ENCODE measurements at regions not wholly inside any gene's neighbourhood (a gene's known extent, or its start where the extent isn't known, plus 50 kb on each side); places are given as distances from the start of the nearest gene placed in this dataset.

- TF ChIP-seq, protein P1, sequence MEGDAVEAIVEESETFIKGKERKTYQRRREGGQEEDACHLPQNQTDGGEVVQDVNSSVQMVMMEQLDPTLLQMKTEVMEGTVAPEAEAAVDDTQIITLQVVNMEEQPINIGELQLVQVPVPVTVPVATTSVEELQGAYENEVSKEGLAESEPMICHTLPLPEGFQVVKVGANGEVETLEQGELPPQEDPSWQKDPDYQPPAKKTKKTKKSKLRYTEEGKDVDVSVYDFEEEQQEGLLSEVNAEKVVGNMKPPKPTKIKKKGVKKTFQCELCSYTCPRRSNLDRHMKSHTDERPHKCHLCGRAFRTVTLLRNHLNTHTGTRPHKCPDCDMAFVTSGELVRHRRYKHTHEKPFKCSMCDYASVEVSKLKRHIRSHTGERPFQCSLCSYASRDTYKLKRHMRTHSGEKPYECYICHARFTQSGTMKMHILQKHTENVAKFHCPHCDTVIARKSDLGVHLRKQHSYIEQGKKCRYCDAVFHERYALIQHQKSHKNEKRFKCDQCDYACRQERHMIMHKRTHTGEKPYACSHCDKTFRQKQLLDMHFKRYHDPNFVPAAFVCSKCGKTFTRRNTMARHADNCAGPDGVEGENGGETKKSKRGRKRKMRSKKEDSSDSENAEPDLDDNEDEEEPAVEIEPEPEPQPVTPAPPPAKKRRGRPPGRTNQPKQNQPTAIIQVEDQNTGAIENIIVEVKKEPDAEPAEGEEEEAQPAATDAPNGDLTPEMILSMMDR (IDR thresholded peaks at IDR 0.05) = no peak
- TF ChIP-seq POLR2A (IDR thresholded peaks at IDR 0.05) (no peak), EP300 (IDR thresholded peaks at IDR 0.05) (no peak)
- H3K27ac ChIP-seq = peak overlapping the region in 1 of 2 donors; percentile 76
- WGBS, 3 donors = 65 to 83% (median 82%) methylated on average over 6 of the region's 6 CpGs
- no peaks in the 10 kb centered on the region for H3K36me3 ChIP-seq
- intact Hi-C loops (cut with DNase I) = loop anchor here in 1 of 4 donors (5.0 kb wide), 1 partner anchor 143 kb away; the partner anchor contains the start of gene TENT5A
- H3K4me1 ChIP-seq (ENCODE audit: insufficient read depth) = peaks cover 17% of the 10 kb centered on the region
- H3K9me3 ChIP-seq = no peaks in the 10 kb centered on the region
- peak in 2 of 5 donors; percentile 14 to 37 for DNase-seq
- H3K27me3 ChIP-seq = no peaks in the 10 kb centered on the region
- H3K4me3 ChIP-seq = no peak overlapping the region
These were observed 142.3 kb upstream of the TENT5A start for GRCh38 chr6:81894788-81895271.

DNA sequence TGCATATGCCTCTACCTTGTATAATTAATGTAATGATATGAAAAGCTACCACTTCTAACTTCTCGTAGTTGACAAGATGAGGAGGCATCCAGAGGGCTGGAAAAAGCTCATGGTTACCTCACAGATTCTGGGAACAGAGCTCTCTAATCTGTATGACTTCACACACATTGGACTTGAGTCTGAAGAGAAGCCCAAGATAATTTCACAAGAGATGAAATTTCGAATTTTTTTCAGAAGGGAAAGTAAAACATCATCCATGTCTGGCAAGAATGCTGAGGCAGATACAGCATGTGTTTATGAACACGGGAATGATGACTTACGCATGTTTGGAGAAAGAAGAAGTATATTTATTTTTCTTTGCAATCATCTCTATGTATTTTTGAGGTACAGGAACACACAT lies 141.8 kb upstream of the TENT5A start:
- H3K36me3 ChIP-seq = no peaks in the 10 kb centered on the region
- DNase-seq = peak in 2 of 5 donors; percentile 22 to 67
- peaks cover 17% of the 10 kb centered on the region for H3K4me1 ChIP-seq (ENCODE audit: insufficient read depth)
- H3K4me3 ChIP-seq = no peak overlapping the region
- intact Hi-C loops (cut with DNase I) = loop anchor here in 1 of 4 donors (5.0 kb wide), 1 partner anchor 142 kb away; the partner anchor contains the start of gene TENT5A
- no peaks in the 10 kb centered on the region for H3K9me3 ChIP-seq
- H3K27ac ChIP-seq = peak overlapping the region in 1 of 2 donors; percentile 76
- WGBS, 3 donors = 12 to 18% (median 15%) methylated on average over 4 of the region's 4 CpGs
- H3K27me3 ChIP-seq = no peaks in the 10 kb centered on the region
- TF ChIP-seq EP300 (IDR thresholded peaks at IDR 0.05) = no peak
- TF ChIP-seq POLR2A (IDR thresholded peaks at IDR 0.05) = no peak
- TF ChIP-seq, protein P1 (IDR thresholded peaks at IDR 0.05) = no peak

DNA sequence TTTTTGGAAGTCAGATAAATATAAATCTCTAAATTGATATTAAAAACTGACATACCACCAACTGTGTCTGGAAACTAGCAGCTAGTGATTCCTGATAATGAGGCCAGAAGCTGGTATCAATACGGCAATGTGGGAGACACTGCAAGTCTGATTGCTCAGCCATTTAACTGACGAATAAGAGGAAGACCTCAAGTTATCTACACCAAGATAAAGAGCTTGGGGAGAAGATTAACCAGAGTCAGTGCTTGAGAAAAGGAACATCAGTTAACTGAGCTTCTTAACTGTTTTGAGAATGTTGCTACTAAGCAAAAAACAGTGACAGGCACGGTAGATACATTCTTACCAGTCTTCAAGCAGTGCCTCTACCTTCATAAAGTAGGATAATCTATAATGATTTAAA lies 140.4 kb upstream of the TENT5A start:
- Histone ChIP-seq H3K4me3 (no peak overlapping the region), H3K9me3 (no peaks in the 10 kb centered on the region), H3K4me1 (ENCODE audit: insufficient read depth) (peaks cover 17% of the 10 kb centered on the region), H3K36me3 (no peaks in the 10 kb centered on the region), H3K27me3 (no peaks in the 10 kb centered on the region), H3K27ac (peak overlapping the region in 1 of 2 donors; percentile 76)
- DNase-seq = no peak
- intact Hi-C loops (cut with DNase I) = loop anchor here in 1 of 4 donors (5.0 kb wide), 1 partner anchor 141 kb away; the partner anchor contains the start of gene TENT5A
- 76 to 92% (median 82%) methylated on average over 3 of the region's 3 CpGs for WGBS, 3 donors
- TF ChIP-seq EP300 (IDR thresholded peaks at IDR 0.05) = no peak
- no peak for TF ChIP-seq POLR2A (IDR thresholded peaks at IDR 0.05)
- TF ChIP-seq, protein P1 (IDR thresholded peaks at IDR 0.05) = no peak

GRCh38 chr6:81891874-81892273 lies 139.4 kb upstream of the TENT5A start:
- WGBS, 3 donors = 93 to 95% (median 94%) methylated on average over 5 of the region's 5 CpGs
- Histone ChIP-seq H3K36me3 (no peaks in the 10 kb centered on the region), H3K4me1 (ENCODE audit: insufficient read depth) (peaks cover 11% of the 10 kb centered on the region), H3K4me3 (no peak overlapping the region), H3K27me3 (no peaks in the 10 kb centered on the region), H3K9me3 (no peaks in the 10 kb centered on the region), H3K27ac (no peak overlapping the region)
- no peak for DNase-seq
- intact Hi-C loops (cut with DNase I) = loop anchor here in 1 of 4 donors (5.0 kb wide), 1 partner anchor 140 kb away; the partner anchor contains the start of gene TENT5A
- TF ChIP-seq, protein P1 (IDR thresholded peaks at IDR 0.05) = no peak
- TF ChIP-seq EP300 (IDR thresholded peaks at IDR 0.05) (no peak), POLR2A (IDR thresholded peaks at IDR 0.05) (no peak)
